ENCODE measurements at regions not wholly inside any gene's neighbourhood (a gene's known extent, or its start where the extent isn't known, plus 50 kb on each side); places are given as distances from the start of the nearest gene placed in this dataset.

GRCh38 chr4:152107736-152108500 is 347.1 kb upstream of the GATB start:
- TF ChIP-seq, protein P1, sequence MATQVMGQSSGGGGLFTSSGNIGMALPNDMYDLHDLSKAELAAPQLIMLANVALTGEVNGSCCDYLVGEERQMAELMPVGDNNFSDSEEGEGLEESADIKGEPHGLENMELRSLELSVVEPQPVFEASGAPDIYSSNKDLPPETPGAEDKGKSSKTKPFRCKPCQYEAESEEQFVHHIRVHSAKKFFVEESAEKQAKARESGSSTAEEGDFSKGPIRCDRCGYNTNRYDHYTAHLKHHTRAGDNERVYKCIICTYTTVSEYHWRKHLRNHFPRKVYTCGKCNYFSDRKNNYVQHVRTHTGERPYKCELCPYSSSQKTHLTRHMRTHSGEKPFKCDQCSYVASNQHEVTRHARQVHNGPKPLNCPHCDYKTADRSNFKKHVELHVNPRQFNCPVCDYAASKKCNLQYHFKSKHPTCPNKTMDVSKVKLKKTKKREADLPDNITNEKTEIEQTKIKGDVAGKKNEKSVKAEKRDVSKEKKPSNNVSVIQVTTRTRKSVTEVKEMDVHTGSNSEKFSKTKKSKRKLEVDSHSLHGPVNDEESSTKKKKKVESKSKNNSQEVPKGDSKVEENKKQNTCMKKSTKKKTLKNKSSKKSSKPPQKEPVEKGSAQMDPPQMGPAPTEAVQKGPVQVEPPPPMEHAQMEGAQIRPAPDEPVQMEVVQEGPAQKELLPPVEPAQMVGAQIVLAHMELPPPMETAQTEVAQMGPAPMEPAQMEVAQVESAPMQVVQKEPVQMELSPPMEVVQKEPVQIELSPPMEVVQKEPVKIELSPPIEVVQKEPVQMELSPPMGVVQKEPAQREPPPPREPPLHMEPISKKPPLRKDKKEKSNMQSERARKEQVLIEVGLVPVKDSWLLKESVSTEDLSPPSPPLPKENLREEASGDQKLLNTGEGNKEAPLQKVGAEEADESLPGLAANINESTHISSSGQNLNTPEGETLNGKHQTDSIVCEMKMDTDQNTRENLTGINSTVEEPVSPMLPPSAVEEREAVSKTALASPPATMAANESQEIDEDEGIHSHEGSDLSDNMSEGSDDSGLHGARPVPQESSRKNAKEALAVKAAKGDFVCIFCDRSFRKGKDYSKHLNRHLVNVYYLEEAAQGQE (IDR thresholded peaks at IDR 0.05; ENCODE audit: insufficient read depth in 1 of 2, low read depth in 2 of 2, low read length in 2 of 2): no peak
- TF ChIP-seq POLR2AphosphoS5 (IDR thresholded peaks at IDR 0.05; ENCODE audit: low read depth, low read length) (no peak), FOXP2 (optimal IDR thresholded peaks at IDR 0.05; ENCODE audit: borderline replicate concordance, extremely low read depth, extremely low read length, insufficient read depth) (no peak)

GRCh38 chr4:152106781-152107321 is 346.0 kb upstream of the GATB start:
- TF ChIP-seq, protein P1 (IDR thresholded peaks at IDR 0.05; ENCODE audit: insufficient read depth in 1 of 2, low read depth in 2 of 2, low read length in 2 of 2): no peak
- TF ChIP-seq FOXP2 (optimal IDR thresholded peaks at IDR 0.05; ENCODE audit: borderline replicate concordance, extremely low read depth, extremely low read length, insufficient read depth) (no peak), TAF1 (IDR thresholded peaks at IDR 0.05; ENCODE audit: borderline replicate concordance, insufficient read depth, low read length) (no peak), POLR2AphosphoS5 (IDR thresholded peaks at IDR 0.05; ENCODE audit: low read depth, low read length) (no peak), SIN3A (IDR thresholded peaks at IDR 0.05; ENCODE audit: borderline replicate concordance, insufficient read depth, low read length) (no peak)

DNA sequence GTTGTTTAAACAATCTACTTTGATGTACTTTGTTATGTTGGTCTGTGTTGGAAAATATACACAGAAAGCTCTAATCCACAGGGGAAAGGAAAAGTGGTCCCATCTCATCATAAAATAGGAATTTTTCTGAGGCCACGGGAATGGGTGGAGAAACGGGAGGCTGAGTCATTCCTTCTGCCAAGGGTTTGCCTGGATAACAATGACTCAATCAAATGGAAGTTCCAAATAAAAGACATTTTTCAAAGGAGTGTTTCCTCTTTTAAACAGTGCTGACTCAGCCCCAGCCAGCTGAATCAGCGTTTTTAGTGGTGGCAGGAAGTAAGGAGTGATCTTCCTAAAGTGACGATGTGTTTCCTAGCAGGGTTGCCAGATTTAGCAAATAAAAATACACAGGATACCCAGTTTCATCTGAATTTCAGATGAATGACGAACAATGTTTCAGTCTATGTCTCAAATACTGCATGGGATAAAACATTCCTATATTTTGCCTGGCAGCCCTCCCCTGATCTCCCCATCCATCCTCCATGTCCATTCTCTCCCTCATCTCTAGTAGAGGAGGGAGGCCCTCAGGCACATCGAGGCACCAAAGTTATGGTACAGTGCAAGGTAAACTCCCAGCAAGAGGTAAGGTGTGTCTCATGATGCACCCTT is 345.4 kb upstream of the GATB start:
- no peak for TF ChIP-seq TAF1 (IDR thresholded peaks at IDR 0.05; ENCODE audit: borderline replicate concordance, insufficient read depth, low read length)
- TF ChIP-seq, protein P1 (IDR thresholded peaks at IDR 0.05; ENCODE audit: insufficient read depth in 1 of 2, low read depth in 2 of 2, low read length in 2 of 2): no peak
- TF ChIP-seq SIN3A (IDR thresholded peaks at IDR 0.05; ENCODE audit: borderline replicate concordance, insufficient read depth, low read length): no peak
- no peak for TF ChIP-seq POLR2AphosphoS5 (IDR thresholded peaks at IDR 0.05; ENCODE audit: low read depth, low read length)
- TF ChIP-seq FOXP2 (optimal IDR thresholded peaks at IDR 0.05; ENCODE audit: borderline replicate concordance, extremely low read depth, extremely low read length, insufficient read depth): no peak

DNA sequence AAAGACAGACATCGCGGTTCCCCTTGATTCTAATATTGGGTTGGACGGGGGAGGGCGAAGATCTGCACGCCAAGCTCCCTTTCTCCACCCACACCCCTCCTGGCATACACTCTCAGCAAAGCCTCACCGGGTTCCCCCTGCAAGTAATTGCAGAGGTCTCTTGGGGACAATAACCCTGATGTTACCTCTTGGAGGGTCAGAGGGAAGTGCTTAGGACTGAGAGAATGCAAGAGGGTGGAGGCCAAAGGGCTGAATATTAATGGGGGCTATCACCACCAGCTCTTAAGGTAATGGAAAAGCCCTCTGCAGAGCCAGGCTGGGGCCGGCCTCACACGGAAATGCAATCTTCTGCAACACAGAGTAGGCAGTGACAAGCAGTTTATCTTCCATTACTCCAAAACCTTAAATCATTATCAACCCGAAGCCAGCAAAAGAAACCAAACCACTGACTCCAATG is 344.1 kb upstream of the GATB start:
- TF ChIP-seq SIN3A (IDR thresholded peaks at IDR 0.05; ENCODE audit: borderline replicate concordance, insufficient read depth, low read length): no peak
- no peak for TF ChIP-seq TAF1 (IDR thresholded peaks at IDR 0.05; ENCODE audit: borderline replicate concordance, insufficient read depth, low read length)
- TF ChIP-seq, protein P1 (IDR thresholded peaks at IDR 0.05; ENCODE audit: insufficient read depth in 1 of 2, low read depth in 2 of 2, low read length in 2 of 2): no peak

Measured in PFSK-1 (cell line).